GM23338 (cell line): ENCODE measurements at regions not wholly inside any gene's neighbourhood (a gene's known extent, or its start where the extent isn't known, plus 50 kb on each side); places are given as distances from the start of the nearest gene placed in this dataset.

Experiments used
- ATAC-seq: fragments of 200-7000 bp; cut with Tn5 transposase; 3 replicates; pipeline ENCODE4 v1.9.1; 2020
- DNase-seq: peaks from one replicate; pipeline ENCODE4 v3.0.0-alpha.2; 2015; ENCODE audit warnings: low spot score
- H2AFZ ChIP-seq: fragments of 200-600 bp; sonication (generic); 2 replicates; pipeline ENCODE4 v1.8.0; 2016; ENCODE audit warnings: antibody characterized with exemption, mild to moderate bottlenecking, moderate library complexity
- H3F3A ChIP-seq: fragments of 200-600 bp; sonication (generic); replicated peaks from 2 replicates; pipeline ENCODE4 v1.8.0; 2017; ENCODE audit warnings: antibody characterized with exemption, mixed run types, low read depth
- H3K27ac ChIP-seq: fragments of 200-600 bp; sonication (generic); 2 replicates; pipeline ENCODE4 v1.6.1; 2016; ENCODE audit warnings: low read depth
- H3K27me3 ChIP-seq: fragments of 200-600 bp; sonication (generic); 2 replicates; pipeline ENCODE4 v1.8.0; 2016; ENCODE audit warnings: mild to moderate bottlenecking, mixed run types, moderate library complexity; ENCODE audit not compliant: insufficient read depth
- H3K36me3 ChIP-seq: fragments of 200-600 bp; sonication (generic); 2 replicates; pipeline ENCODE4 v1.8.0; 2016; ENCODE audit warnings: mild to moderate bottlenecking; ENCODE audit not compliant: insufficient read depth
- H3K4me1 ChIP-seq: fragments of 200-600 bp; sonication (generic); 2 replicates; pipeline ENCODE4 v1.8.0; 2016; ENCODE audit warnings: mild to moderate bottlenecking, moderate library complexity; ENCODE audit not compliant: insufficient read depth
- H3K4me2 ChIP-seq: fragments of 200-600 bp; sonication (generic); 2 replicates; pipeline ENCODE4 v1.7.1; 2017; ENCODE audit warnings: mixed run types
- H3K4me3 ChIP-seq: fragments of 200-600 bp; sonication (generic); 2 replicates; pipeline ENCODE4 v1.6.1; 2016; ENCODE audit warnings: mixed run types
- H3K79me2 ChIP-seq: fragments of 200-600 bp; sonication (generic); replicated peaks from 2 replicates; pipeline ENCODE4 v1.8.0; 2017; ENCODE audit warnings: mild to moderate bottlenecking; ENCODE audit not compliant: insufficient read depth
- H3K9me2 ChIP-seq: fragments of 200-600 bp; sonication (generic); 2 replicates; pipeline ENCODE4 v1.8.0; 2017; ENCODE audit not compliant: insufficient read depth
- H4K20me1 ChIP-seq: fragments of 200-600 bp; sonication (generic); replicated peaks from 2 replicates; pipeline ENCODE4 v1.8.0; 2017; ENCODE audit warnings: mild to moderate bottlenecking; ENCODE audit not compliant: insufficient read depth
- H3K27ac Mint-ChIP-seq: 2 replicates; pipeline ENCODE4 v1.8.0; 2020; ENCODE audit warnings: inconsistent platforms, mild to moderate bottlenecking, moderate library complexity, mixed read lengths
- H3K27me3 Mint-ChIP-seq: 3 replicates; pipeline ENCODE4 v1.8.0; 2022; ENCODE audit warnings: low read depth, mild to moderate bottlenecking, moderate library complexity, mixed read lengths, inconsistent platforms; ENCODE audit not compliant: insufficient read depth, poor library complexity
- H3K36me3 Mint-ChIP-seq: 3 replicates; pipeline ENCODE4 v1.8.0; 2021; ENCODE audit warnings: low read depth, mild to moderate bottlenecking, inconsistent platforms, moderate library complexity, mixed read lengths
- H3K4me1 Mint-ChIP-seq: 3 replicates; pipeline ENCODE4 v1.8.0; 2020; ENCODE audit warnings: mild to moderate bottlenecking, inconsistent platforms, mixed read lengths
- H3K4me3 Mint-ChIP-seq: 3 replicates; pipeline ENCODE4 v1.8.0; 2021; ENCODE audit warnings: moderate library complexity, mild to moderate bottlenecking, inconsistent platforms, mixed read lengths
- H3K9me3 Mint-ChIP-seq: 3 replicates; pipeline ENCODE4 v1.8.0; 2020; ENCODE audit warnings: moderate library complexity, mild to moderate bottlenecking, inconsistent platforms, mixed read lengths
- CREB1 ChIP-seq: fragments of 250-450 bp; sonication (Bioruptor Pico); IDR thresholded peaks from 2 replicates; pipeline ENCODE4 v1.5.0; 2020; ENCODE audit warnings: low read depth, mild to moderate bottlenecking, moderate library complexity
- CTCF ChIP-seq, 2 experiments: fragments of 200-600 bp in 1 of 2; sonication (generic) in 1 of 2; conservative IDR thresholded peaks; 2 replicates each; pipeline versions ENCODE4 v1.5.1 to v1.6.1; 2016 to 2017; ENCODE audit warnings: antibody characterized with exemption in 2 of 2, low read depth in 2 of 2, mild to moderate bottlenecking in 2 of 2, moderate library complexity in 1 of 2
- ETS1 ChIP-seq: IDR thresholded peaks from 2 replicates; pipeline ENCODE4 v1.6.1; 2016; ENCODE audit warnings: antibody characterized with exemption
- EZH2 ChIP-seq: fragments of 200-600 bp; sonication (generic); IDR thresholded peaks from one replicate; pipeline ENCODE4 v1.8.0; 2017; ENCODE audit warnings: antibody characterized with exemption, mild to moderate bottlenecking, low read depth; ENCODE audit not compliant: unreplicated experiment
- EZH2phosphoT487 ChIP-seq: fragments of 200-600 bp; sonication (generic); IDR thresholded peaks from one replicate; pipeline ENCODE4 v1.8.1; 2018; ENCODE audit warnings: antibody characterized with exemption; ENCODE audit not compliant: unreplicated experiment
- JUNB ChIP-seq: IDR thresholded peaks from one replicate; pipeline ENCODE4 v1.6.1; 2016; ENCODE audit warnings: antibody characterized with exemption; ENCODE audit not compliant: unreplicated experiment
- NANOG ChIP-seq: IDR thresholded peaks from 2 replicates; pipeline ENCODE4 v1.6.1; 2016; ENCODE audit warnings: antibody characterized with exemption, borderline replicate concordance
- POLR2AphosphoS5 ChIP-seq: IDR thresholded peaks from 2 replicates; pipeline ENCODE4 v1.6.1; 2016; ENCODE audit warnings: antibody characterized with exemption, low read depth
- REST ChIP-seq: IDR thresholded peaks from one replicate; pipeline ENCODE4 v1.6.1; 2018; ENCODE audit warnings: antibody characterized with exemption; ENCODE audit not compliant: unreplicated experiment
- STAT1 ChIP-seq: IDR thresholded peaks from one replicate; pipeline ENCODE4 v1.6.1; 2016; ENCODE audit warnings: antibody characterized with exemption; ENCODE audit not compliant: unreplicated experiment
- ZNF114 ChIP-seq: fragments of 250-450 bp; sonication (Bioruptor Pico); IDR thresholded peaks from 2 replicates; pipeline ENCODE4 v1.5.0; 2020; ENCODE audit warnings: mild to moderate bottlenecking, moderate library complexity
- ZNF331 ChIP-seq: fragments of 250-450 bp; sonication (Bioruptor Pico); IDR thresholded peaks from 2 replicates; pipeline ENCODE4 v1.5.0; 2020; ENCODE audit warnings: low read depth, mild to moderate bottlenecking, moderate library complexity
- ZNF462 ChIP-seq: fragments of 250-450 bp; sonication (Bioruptor Pico); IDR thresholded peaks from 2 replicates; pipeline ENCODE4 v1.5.0; 2020; ENCODE audit warnings: mild to moderate bottlenecking, moderate library complexity

GRCh38 chr4:151988591-151988990, 227.8 kb upstream of the GATB start:
- Mint-ChIP-seq H3K9me3 (no peaks in the 10 kb centered on the region; the same call in 2 of the 3 replicates), H3K4me1 (peaks cover 26% of the 10 kb centered on the region), H3K27me3 (no peaks in the 10 kb centered on the region), H3K36me3 (no peaks in the 10 kb centered on the region), H3K27ac (no peak overlapping the region), H3K4me3 (no peak overlapping the region)
- Histone ChIP-seq H3K79me2 (no peaks in the 10 kb centered on the region), H3K4me1 (peaks cover 25% of the 10 kb centered on the region), H2AFZ (no peak overlapping the region), H3K4me2 (no peak overlapping the region), H3K27me3 (no peaks in the 10 kb centered on the region), H3K4me3 (no peak overlapping the region), H3F3A (no peaks in the 10 kb centered on the region), H3K9me2 (peaks cover 26% of the 10 kb centered on the region), H4K20me1 (no peaks in the 10 kb centered on the region), H3K36me3 (no peaks in the 10 kb centered on the region), H3K27ac (no peak overlapping the region)
- DNase-seq (no peak), ATAC-seq (no peak)
- TF ChIP-seq POLR2AphosphoS5 = no peak
- TF ChIP-seq ZNF331 = no peak
- TF ChIP-seq REST = no peak
- no peak for TF ChIP-seq ETS1
- no peak for TF ChIP-seq CREB1 (CRISPR knock-in tag)
- no peak for TF ChIP-seq EZH2
- TF ChIP-seq STAT1 = no peak
- no peak for TF ChIP-seq ZNF462 (CRISPR knock-in tag)
- TF ChIP-seq JUNB = no peak
- no peak for TF ChIP-seq ZNF114
- no peak for TF ChIP-seq CTCF (conservative IDR thresholded peaks at IDR 0.05; ENCODE audit: low read depth in 2 of 2)
- TF ChIP-seq NANOG = no peak
- no peak for TF ChIP-seq EZH2phosphoT487
